GM23248 (cell line): ENCODE measurements at regions not wholly inside any gene's neighbourhood (a gene's known extent, or its start where the extent isn't known, plus 50 kb on each side); places are given as distances from the start of the nearest gene placed in this dataset.

Experiments used
- EZH2 ChIP-seq: fragments of 200-600 bp; sonication (generic); IDR thresholded peaks from 2 replicates; pipeline ENCODE4 v1.6.1; 2018; ENCODE audit warnings: antibody characterized with exemption, mild to moderate bottlenecking; ENCODE audit not compliant: insufficient read depth, poor library complexity, severe bottlenecking
- EZH2phosphoT487 ChIP-seq: fragments of 200-600 bp; sonication (generic); IDR thresholded peaks from 2 replicates; pipeline ENCODE4 v1.6.1; 2018; ENCODE audit warnings: antibody characterized with exemption, moderate library complexity, mild to moderate bottlenecking, low read depth; ENCODE audit not compliant: insufficient read depth

- TF ChIP-seq EZH2 (no peak), EZH2phosphoT487 (no peak)
These were observed 182.8 kb upstream of the BMPER start for GRCh38 chr7:33722383-33723101.
